Keratinocyte (primary cell): ENCODE measurements at regions not wholly inside any gene's neighbourhood (a gene's known extent, or its start where the extent isn't known, plus 50 kb on each side); places are given as distances from the start of the nearest gene placed in this dataset.

ENCODE experiments used
- DNase-seq: peaks from one replicate; pipeline ENCODE4 v3.0.0-alpha.2; 2011; ENCODE audit warnings: low read depth, missing footprints, low spot score
- FAIRE-seq: peaks from 2 replicates; lab custom pipeline; 2011; peaks lifted over from hg19 to GRCh38; lab: Jason Lieb, UNC
- H2AFZ ChIP-seq: 2 replicates; pipeline ENCODE4 v1.6.0; 2012; ENCODE audit warnings: low read length, control low read depth, inconsistent platforms; ENCODE audit not compliant: control insufficient read depth
- H3K27ac ChIP-seq: 2 replicates; pipeline ENCODE4 v1.5.1; 2011; ENCODE audit warnings: low read length; ENCODE audit not compliant: control insufficient read depth, insufficient read depth
- H3K27me3 ChIP-seq: 3 replicates; pipeline ENCODE4 v1.6.0; 2011; ENCODE audit warnings: low read length; ENCODE audit not compliant: control insufficient read depth, insufficient read depth; ENCODE audit errors: extremely low read depth
- H3K36me3 ChIP-seq, 2 experiments: 2 replicates in 1 of 2; 3 replicates in 1 of 2; pipeline ENCODE4 v1.5.1; 2011; ENCODE audit warnings: low read length in 2 of 2, mild to moderate bottlenecking in 1 of 2; ENCODE audit not compliant: control insufficient read depth in 2 of 2, insufficient read depth in 2 of 2; ENCODE audit errors: extremely low read depth in 1 of 2
- H3K4me1 ChIP-seq: 3 replicates; pipeline ENCODE4 v1.5.1; 2011; ENCODE audit warnings: low read length; ENCODE audit not compliant: control insufficient read depth, insufficient read depth; ENCODE audit errors: extremely low read depth
- H3K4me2 ChIP-seq: 3 replicates; pipeline ENCODE4 v1.6.0; 2011; ENCODE audit warnings: low read depth, low read length; ENCODE audit not compliant: control insufficient read depth, insufficient read depth; ENCODE audit errors: extremely low read depth
- H3K4me3 ChIP-seq, 3 experiments: fragments of 200-600 bp in 1 of 3; sonication (generic) in 1 of 3; 2 replicates in 2 of 3; 3 replicates in 1 of 3; pipeline ENCODE4 v1.5.1; 2011 to 2016; ENCODE audit warnings: low read length in 3 of 3, mild to moderate bottlenecking in 3 of 3, control low read depth in 2 of 3, inconsistent platforms in 1 of 3, low read depth in 1 of 3, mixed read lengths in 1 of 3, mixed run types in 1 of 3, moderate library complexity in 1 of 3; ENCODE audit not compliant: control insufficient read depth in 2 of 3, insufficient read depth in 2 of 3; ENCODE audit errors: extremely low read depth in 1 of 3
- H3K79me2 ChIP-seq: 2 replicates; pipeline ENCODE4 v1.6.0; 2012; ENCODE audit warnings: low read length; ENCODE audit not compliant: control insufficient read depth, insufficient read depth
- H3K9ac ChIP-seq: 3 replicates; pipeline ENCODE4 v1.6.0; 2011; ENCODE audit warnings: low read length; ENCODE audit not compliant: control insufficient read depth, insufficient read depth; ENCODE audit errors: extremely low read depth
- H3K9me1 ChIP-seq: 3 replicates; pipeline ENCODE4 v1.6.0; 2011; ENCODE audit warnings: low read length; ENCODE audit not compliant: control insufficient read depth, insufficient read depth; ENCODE audit errors: extremely low read depth
- H3K9me3 ChIP-seq: 2 replicates; pipeline ENCODE4 v1.5.1; 2012; ENCODE audit warnings: low read depth, low read length; ENCODE audit not compliant: control insufficient read depth
- H4K20me1 ChIP-seq: 3 replicates; pipeline ENCODE4 v1.6.0; 2011; ENCODE audit warnings: low read length; ENCODE audit not compliant: control insufficient read depth, insufficient read depth; ENCODE audit errors: extremely low read depth
- EZH2 ChIP-seq: IDR thresholded peaks from one replicate; pipeline ENCODE4 v1.6.1; 2012; ENCODE audit warnings: inconsistent platforms, mild to moderate bottlenecking, low read length, moderate library complexity
- dilution Hi-C: fragments of 300-500 bp; cut with MboI; formaldehyde crosslinking; loops from one replicate; pipeline ENCODE4 v1.7.0; 2020; ENCODE audit warnings: low sequenced_read_pairs; ENCODE audit not compliant: extremely low pct_ligation_motif_present
- TF ChIP-seq, protein P1 (sequence below), 3 experiments: IDR thresholded peaks in 1 of 3; conservative IDR thresholded peaks in 1 of 3; optimal IDR thresholded peaks in 1 of 3; 2 replicates in 2 of 3; 3 replicates in 1 of 3; pipeline versions ENCODE3 to v1.5.1; 2011; ENCODE audit warnings: low read length in 3 of 3, mild to moderate bottlenecking in 3 of 3, moderate library complexity in 2 of 3, control low read depth in 1 of 3, inconsistent platforms in 1 of 3; ENCODE audit not compliant: insufficient read depth in 2 of 3; ENCODE audit errors: extremely low read depth in 1 of 3

- no peaks in the 10 kb centered on the region for H3K79me2 ChIP-seq
- no peaks in the 10 kb centered on the region for H3K4me1 ChIP-seq
- no peaks in the 10 kb centered on the region for H3K9me1 ChIP-seq
- dilution Hi-C loops = no loop called here
- no peak overlapping the region for H3K27ac ChIP-seq
- H3K9me3 ChIP-seq = peaks cover 4% of the 10 kb centered on the region
- FAIRE-seq (no peak), DNase-seq (no peak)
- H4K20me1 ChIP-seq = no peaks in the 10 kb centered on the region
- H2AFZ ChIP-seq = no peak overlapping the region
- TF ChIP-seq EZH2 = no peak
- no peak overlapping the region for H3K4me2 ChIP-seq
- H3K27me3 ChIP-seq = no peaks in the 10 kb centered on the region
- no peak overlapping the region for H3K4me3 ChIP-seq
- H3K36me3 ChIP-seq = no peaks in the 10 kb centered on the region
- no peak overlapping the region for H3K9ac ChIP-seq
Observed at GRCh38 chr12:21073129-21073528, 57.9 kb upstream of the SLCO1B1 start.

DNA sequence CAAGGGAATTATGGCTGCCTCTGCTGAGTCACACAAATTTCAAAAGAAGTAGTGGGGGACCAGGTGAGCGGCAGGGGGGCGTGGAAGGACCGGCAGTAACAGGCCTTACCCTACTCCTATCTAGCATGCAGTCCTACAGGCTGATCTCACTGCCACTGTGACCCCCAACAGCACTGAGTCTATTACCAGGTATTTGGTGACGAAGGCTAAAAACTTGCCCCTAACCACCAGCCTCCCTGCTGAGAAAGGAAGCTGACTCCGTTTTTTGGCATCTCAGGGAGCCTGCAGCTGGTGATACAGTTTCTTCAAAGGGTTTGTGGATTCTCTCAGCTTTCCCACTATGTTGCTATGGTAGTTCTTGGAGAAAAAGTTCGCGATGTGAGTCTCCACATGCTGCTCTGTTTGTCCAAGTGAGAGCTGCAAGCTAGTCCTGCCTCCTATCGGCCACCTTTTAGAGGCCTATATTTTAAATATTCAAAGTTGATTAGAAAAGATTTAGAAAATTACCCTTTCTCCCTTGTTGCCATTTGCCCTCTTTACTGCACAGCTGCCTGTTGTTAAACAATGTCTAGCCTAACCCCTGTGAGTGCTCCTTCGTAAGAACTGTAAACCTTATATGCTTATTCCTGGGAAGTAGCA lies 57.1 kb upstream of the SLCO1B1 start:
- no peaks in the 10 kb centered on the region for H3K79me2 ChIP-seq
- peaks cover 4% of the 10 kb centered on the region for H3K9me3 ChIP-seq
- DNase-seq (no peak), FAIRE-seq (no peak)
- H3K4me2 ChIP-seq = no peak overlapping the region
- no peak overlapping the region for H3K4me3 ChIP-seq
- H3K9me1 ChIP-seq = no peaks in the 10 kb centered on the region
- H3K9ac ChIP-seq = no peak overlapping the region
- no peak for TF ChIP-seq EZH2
- TF ChIP-seq, protein P1, sequence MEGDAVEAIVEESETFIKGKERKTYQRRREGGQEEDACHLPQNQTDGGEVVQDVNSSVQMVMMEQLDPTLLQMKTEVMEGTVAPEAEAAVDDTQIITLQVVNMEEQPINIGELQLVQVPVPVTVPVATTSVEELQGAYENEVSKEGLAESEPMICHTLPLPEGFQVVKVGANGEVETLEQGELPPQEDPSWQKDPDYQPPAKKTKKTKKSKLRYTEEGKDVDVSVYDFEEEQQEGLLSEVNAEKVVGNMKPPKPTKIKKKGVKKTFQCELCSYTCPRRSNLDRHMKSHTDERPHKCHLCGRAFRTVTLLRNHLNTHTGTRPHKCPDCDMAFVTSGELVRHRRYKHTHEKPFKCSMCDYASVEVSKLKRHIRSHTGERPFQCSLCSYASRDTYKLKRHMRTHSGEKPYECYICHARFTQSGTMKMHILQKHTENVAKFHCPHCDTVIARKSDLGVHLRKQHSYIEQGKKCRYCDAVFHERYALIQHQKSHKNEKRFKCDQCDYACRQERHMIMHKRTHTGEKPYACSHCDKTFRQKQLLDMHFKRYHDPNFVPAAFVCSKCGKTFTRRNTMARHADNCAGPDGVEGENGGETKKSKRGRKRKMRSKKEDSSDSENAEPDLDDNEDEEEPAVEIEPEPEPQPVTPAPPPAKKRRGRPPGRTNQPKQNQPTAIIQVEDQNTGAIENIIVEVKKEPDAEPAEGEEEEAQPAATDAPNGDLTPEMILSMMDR (optimal IDR thresholded peaks at IDR 0.05 in 1 of 3, IDR thresholded peaks at IDR 0.05 in 1 of 3, conservative IDR thresholded peaks at IDR 0.05 in 1 of 3; ENCODE audit: extremely low read depth in 1 of 3, insufficient read depth in 2 of 3, low read length in 3 of 3) = no peak
- no peaks in the 10 kb centered on the region for H3K27me3 ChIP-seq
- no peaks in the 10 kb centered on the region for H3K4me1 ChIP-seq
- no peak overlapping the region for H3K27ac ChIP-seq
- dilution Hi-C loops = no loop called here
- no peaks in the 10 kb centered on the region for H4K20me1 ChIP-seq
- no peaks in the 10 kb centered on the region for H3K36me3 ChIP-seq
- no peak overlapping the region for H2AFZ ChIP-seq
